Testis (tissue), 2 donors: ENCODE measurements at regions not wholly inside any gene's neighbourhood (a gene's known extent, or its start where the extent isn't known, plus 50 kb on each side); places are given as distances from the start of the nearest gene placed in this dataset.

Experiments used
- POLR2A ChIP-seq: fragments of 450-650 bp; IDR thresholded peaks from one replicate; pipeline ENCODE4 v1.6.1; 2017; ENCODE audit warnings: antibody characterized with exemption, mild to moderate bottlenecking, moderate library complexity
- TF ChIP-seq, protein P1 (sequence below), 3 experiments: fragments of 450-650 bp in 2 of 3; fragments of 200-600 bp in 1 of 3; sonication (generic) in 1 of 3; IDR thresholded peaks; one replicate each; pipeline ENCODE4 v1.5.1; 2016 to 2019; ENCODE audit warnings: antibody characterized with exemption in 3 of 3, mild to moderate bottlenecking in 2 of 3, moderate library complexity in 1 of 3

DNA sequence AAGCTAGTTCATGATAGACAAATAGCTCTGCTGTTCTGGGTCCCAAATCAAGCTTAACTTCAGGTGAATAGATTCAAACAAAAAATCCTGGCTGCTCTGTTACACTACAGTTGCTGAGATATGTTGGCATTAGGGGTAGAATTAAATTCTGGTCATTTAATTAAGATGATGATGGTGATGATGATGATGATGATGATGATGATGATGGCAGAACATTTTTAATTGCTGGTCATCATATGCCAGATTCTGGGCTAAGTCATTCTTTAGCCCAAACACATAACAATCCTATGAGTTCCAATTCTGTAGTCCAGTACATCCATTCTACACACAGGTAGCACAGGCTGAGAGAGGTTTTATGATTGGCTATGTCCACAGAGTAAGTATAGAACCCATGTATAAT is 741.5 kb downstream of the STIM2 start:
- TF ChIP-seq, protein P1, sequence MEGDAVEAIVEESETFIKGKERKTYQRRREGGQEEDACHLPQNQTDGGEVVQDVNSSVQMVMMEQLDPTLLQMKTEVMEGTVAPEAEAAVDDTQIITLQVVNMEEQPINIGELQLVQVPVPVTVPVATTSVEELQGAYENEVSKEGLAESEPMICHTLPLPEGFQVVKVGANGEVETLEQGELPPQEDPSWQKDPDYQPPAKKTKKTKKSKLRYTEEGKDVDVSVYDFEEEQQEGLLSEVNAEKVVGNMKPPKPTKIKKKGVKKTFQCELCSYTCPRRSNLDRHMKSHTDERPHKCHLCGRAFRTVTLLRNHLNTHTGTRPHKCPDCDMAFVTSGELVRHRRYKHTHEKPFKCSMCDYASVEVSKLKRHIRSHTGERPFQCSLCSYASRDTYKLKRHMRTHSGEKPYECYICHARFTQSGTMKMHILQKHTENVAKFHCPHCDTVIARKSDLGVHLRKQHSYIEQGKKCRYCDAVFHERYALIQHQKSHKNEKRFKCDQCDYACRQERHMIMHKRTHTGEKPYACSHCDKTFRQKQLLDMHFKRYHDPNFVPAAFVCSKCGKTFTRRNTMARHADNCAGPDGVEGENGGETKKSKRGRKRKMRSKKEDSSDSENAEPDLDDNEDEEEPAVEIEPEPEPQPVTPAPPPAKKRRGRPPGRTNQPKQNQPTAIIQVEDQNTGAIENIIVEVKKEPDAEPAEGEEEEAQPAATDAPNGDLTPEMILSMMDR (IDR thresholded peaks at IDR 0.05), result no peak
- no peak for TF ChIP-seq POLR2A
